NCI-H1694 (cell line): ENCODE measurements at regions not wholly inside any gene's neighbourhood (a gene's known extent, or its start where the extent isn't known, plus 50 kb on each side); places are given as distances from the start of the nearest gene placed in this dataset.
"Not testable (repeated sequence)": the region's sequence is repeated elsewhere in the genome, so short reads cannot be mapped to it uniquely, and the experiment has no call there.

Source experiments
- DNase-seq: peaks from one replicate; lab custom pipeline; 2025; lab: John Stamatoyannopoulos, UW

- no peak for DNase-seq
Measured at GRCh38 chr10:84938117-84938905, 609.9 kb downstream of the CCSER2 start.

GRCh38 chr10:84943541-84943940 is 615.2 kb downstream of the CCSER2 start:
- DNase-seq: no peak

- no peak for DNase-seq
Measured at GRCh38 chr10:84944187-84944586, 615.8 kb downstream of the CCSER2 start.

GRCh38 chr10:84945791-84946190 is 617.4 kb downstream of the CCSER2 start:
- peak; percentile 43 for DNase-seq

- peak; percentile 56 for DNase-seq
Measured at GRCh38 chr10:84946904-84947303, 618.5 kb downstream of the CCSER2 start.

- no peak for DNase-seq
Measured at GRCh38 chr10:84948644-84949043, 620.3 kb downstream of the CCSER2 start.

- no peak for DNase-seq
Measured at GRCh38 chr10:84951616-84952015, 623.2 kb downstream of the CCSER2 start.

- DNase-seq: no peak
Measured at GRCh38 chr10:84957427-84957826, 629.0 kb downstream of the CCSER2 start.

- no peak for DNase-seq
Measured at GRCh38 chr10:84965468-84965867, 637.1 kb downstream of the CCSER2 start.

- no peak for DNase-seq
Measured at GRCh38 chr10:84966708-84967441, 638.5 kb downstream of the CCSER2 start.

GRCh38 chr10:84969297-84969696 is 640.9 kb downstream of the CCSER2 start:
- DNase-seq: not testable (repeated sequence)

GRCh38 chr10:84987039-84987438 is 658.6 kb downstream of the CCSER2 start:
- DNase-seq: no peak

GRCh38 chr10:84988011-84988410 is 659.6 kb downstream of the CCSER2 start:
- DNase-seq: no peak

GRCh38 chr10:84990713-84991112 is 662.3 kb downstream of the CCSER2 start:
- no peak for DNase-seq

GRCh38 chr10:84991301-84991700 is 662.9 kb downstream of the CCSER2 start:
- no peak for DNase-seq

- DNase-seq: no peak
Measured at GRCh38 chr10:84993251-84994035, 665.1 kb downstream of the CCSER2 start.

- DNase-seq: no peak
Measured at GRCh38 chr10:84994722-84995121, 666.3 kb downstream of the CCSER2 start.

- no peak for DNase-seq
Measured at GRCh38 chr10:84996580-84996979, 668.2 kb downstream of the CCSER2 start.

GRCh38 chr10:84997870-84998269 is 669.5 kb downstream of the CCSER2 start:
- DNase-seq: no peak

- no peak for DNase-seq
Measured at GRCh38 chr10:84999929-85000328, 671.5 kb downstream of the CCSER2 start.

- DNase-seq: no peak
Measured at GRCh38 chr10:85003083-85003482, 674.7 kb downstream of the CCSER2 start.

GRCh38 chr10:85008488-85009184 is 680.2 kb downstream of the CCSER2 start:
- DNase-seq: no peak
